ENCODE measurements at regions not wholly inside any gene's neighbourhood (a gene's known extent, or its start where the extent isn't known, plus 50 kb on each side); places are given as distances from the start of the nearest gene placed in this dataset.

DNA sequence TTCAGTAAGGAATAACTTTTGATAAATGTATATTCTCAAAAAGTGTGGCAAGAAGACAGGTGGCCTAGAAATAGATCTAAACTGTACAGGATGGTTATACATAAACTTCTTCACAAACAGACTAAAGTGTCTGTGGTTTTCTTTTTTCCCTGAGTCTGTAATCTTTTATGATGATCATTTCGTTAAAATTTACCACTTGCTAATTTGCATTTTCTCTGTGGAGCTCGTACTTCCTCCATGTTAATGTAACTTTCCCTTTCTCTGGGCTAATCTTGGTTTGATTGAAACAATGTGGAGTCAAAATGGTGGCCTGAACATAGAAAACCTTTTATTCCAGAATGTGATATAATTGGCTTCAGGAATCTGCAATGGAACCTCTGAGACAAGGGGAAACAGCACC lies 166.2 kb downstream of the FTCDNL1 start:
- Histone ChIP-seq H3K4me1 (ENCODE audit: control insufficient read depth in 2 of 2, insufficient read depth in 2 of 2, low read length in 2 of 2) (no peaks in the 10 kb centered on the region), H3K27ac (ENCODE audit: low read depth in 2 of 2, low read length in 2 of 2) (no peak overlapping the region), H3K27me3 (ENCODE audit: control insufficient read depth in 2 of 2, insufficient read depth in 2 of 2, low read length in 2 of 2) (no peaks in the 10 kb centered on the region), H3K4me3 (ENCODE audit: low read length in 2 of 2) (peak overlapping the region in 1 of 2 donors; percentile 3), H3K9ac (ENCODE audit: low read depth in 1 of 2, low read length in 2 of 2) (no peak overlapping the region), H3K9me3 (ENCODE audit: control insufficient read depth in 2 of 2, low read length in 2 of 2) (no peaks in the 10 kb centered on the region), H3K36me3 (ENCODE audit: control insufficient read depth in 2 of 2, insufficient read depth in 2 of 2, low read length in 2 of 2) (no peaks in the 10 kb centered on the region)

- no peak overlapping the region for H3K27ac ChIP-seq (ENCODE audit: low read depth in 2 of 2, low read length in 2 of 2)
- no peaks in the 10 kb centered on the region for H3K36me3 ChIP-seq (ENCODE audit: control insufficient read depth in 2 of 2, insufficient read depth in 2 of 2, low read length in 2 of 2)
- H3K9me3 ChIP-seq (ENCODE audit: control insufficient read depth in 2 of 2, low read length in 2 of 2): no peaks in the 10 kb centered on the region
- H3K4me1 ChIP-seq (ENCODE audit: control insufficient read depth in 2 of 2, insufficient read depth in 2 of 2, low read length in 2 of 2): no peaks in the 10 kb centered on the region
- H3K4me3 ChIP-seq (ENCODE audit: low read length in 2 of 2): no peak overlapping the region
- H3K27me3 ChIP-seq (ENCODE audit: control insufficient read depth in 2 of 2, insufficient read depth in 2 of 2, low read length in 2 of 2): no peaks in the 10 kb centered on the region
- H3K9ac ChIP-seq (ENCODE audit: low read depth in 1 of 2, low read length in 2 of 2): no peak overlapping the region
These were observed 166.8 kb downstream of the FTCDNL1 start for GRCh38 chr2:199684168-199684567.

- no peaks in the 10 kb centered on the region for H3K36me3 ChIP-seq (ENCODE audit: control insufficient read depth in 2 of 2, insufficient read depth in 2 of 2, low read length in 2 of 2)
- no peak overlapping the region for H3K9ac ChIP-seq (ENCODE audit: low read depth in 1 of 2, low read length in 2 of 2)
- H3K27me3 ChIP-seq (ENCODE audit: control insufficient read depth in 2 of 2, insufficient read depth in 2 of 2, low read length in 2 of 2): no peaks in the 10 kb centered on the region
- H3K4me3 ChIP-seq (ENCODE audit: low read length in 2 of 2): no peak overlapping the region
- H3K4me1 ChIP-seq (ENCODE audit: control insufficient read depth in 2 of 2, insufficient read depth in 2 of 2, low read length in 2 of 2): peaks cover 0 to 6% of the 10 kb centered on the region in 2 donors
- no peak overlapping the region for H3K27ac ChIP-seq (ENCODE audit: low read depth in 2 of 2, low read length in 2 of 2)
- no peaks in the 10 kb centered on the region for H3K9me3 ChIP-seq (ENCODE audit: control insufficient read depth in 2 of 2, low read length in 2 of 2)
These were observed 169.0 kb downstream of the FTCDNL1 start for GRCh38 chr2:199682001-199682400.

DNA sequence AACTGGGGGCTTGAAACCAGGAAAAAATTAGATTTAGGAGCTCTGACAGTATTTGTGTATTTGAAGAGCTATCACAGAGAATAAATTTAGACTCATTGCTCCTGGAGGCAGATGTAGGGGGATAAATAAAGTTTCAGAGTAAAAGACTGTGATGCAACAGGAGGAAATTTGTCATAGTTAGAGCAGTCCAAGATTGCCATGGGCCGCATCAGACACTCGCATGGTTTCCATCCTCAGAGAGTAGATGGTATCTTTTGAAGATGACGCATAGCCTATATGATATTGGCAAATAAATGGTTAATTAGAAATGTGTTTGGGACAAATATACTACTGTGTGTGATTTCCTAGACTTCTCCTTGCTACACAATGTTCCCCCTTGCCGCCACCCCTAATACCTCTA lies 170.5 kb downstream of the FTCDNL1 start:
- Histone ChIP-seq H3K9ac (ENCODE audit: low read depth in 1 of 2, low read length in 2 of 2) (no peak overlapping the region), H3K27me3 (ENCODE audit: control insufficient read depth in 2 of 2, insufficient read depth in 2 of 2, low read length in 2 of 2) (no peaks in the 10 kb centered on the region), H3K9me3 (ENCODE audit: control insufficient read depth in 2 of 2, low read length in 2 of 2) (no peaks in the 10 kb centered on the region), H3K4me1 (ENCODE audit: control insufficient read depth in 2 of 2, insufficient read depth in 2 of 2, low read length in 2 of 2) (peaks cover 0 to 6% of the 10 kb centered on the region in 2 donors), H3K36me3 (ENCODE audit: control insufficient read depth in 2 of 2, insufficient read depth in 2 of 2, low read length in 2 of 2) (no peaks in the 10 kb centered on the region), H3K27ac (ENCODE audit: low read depth in 2 of 2, low read length in 2 of 2) (no peak overlapping the region), H3K4me3 (ENCODE audit: low read length in 2 of 2) (no peak overlapping the region)

DNA sequence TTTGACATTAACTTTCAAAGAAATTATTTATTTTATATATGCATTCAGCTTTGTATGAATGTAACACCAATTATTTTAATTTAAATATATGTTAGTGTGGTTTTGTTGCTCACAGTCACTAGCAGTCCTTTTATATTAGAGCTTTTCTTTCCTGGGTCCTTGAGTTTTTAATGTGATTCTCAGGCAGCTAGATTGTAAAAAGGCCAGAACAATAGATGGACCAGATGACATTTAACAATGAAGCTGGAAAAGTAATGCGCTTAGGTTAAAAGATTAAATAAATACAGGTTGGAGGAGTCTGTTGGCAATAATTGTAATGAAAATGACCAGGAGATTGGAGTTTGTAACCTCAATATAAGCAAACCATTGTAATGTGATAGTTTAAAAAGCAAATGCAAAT lies 171.1 kb downstream of the FTCDNL1 start:
- H3K27me3 ChIP-seq (ENCODE audit: control insufficient read depth in 2 of 2, insufficient read depth in 2 of 2, low read length in 2 of 2): no peaks in the 10 kb centered on the region
- no peaks in the 10 kb centered on the region for H3K36me3 ChIP-seq (ENCODE audit: control insufficient read depth in 2 of 2, insufficient read depth in 2 of 2, low read length in 2 of 2)
- peaks cover 0 to 6% of the 10 kb centered on the region in 2 donors for H3K4me1 ChIP-seq (ENCODE audit: control insufficient read depth in 2 of 2, insufficient read depth in 2 of 2, low read length in 2 of 2)
- no peak overlapping the region for H3K4me3 ChIP-seq (ENCODE audit: low read length in 2 of 2)
- H3K27ac ChIP-seq (ENCODE audit: low read depth in 2 of 2, low read length in 2 of 2): no peak overlapping the region
- H3K9ac ChIP-seq (ENCODE audit: low read depth in 1 of 2, low read length in 2 of 2): no peak overlapping the region
- H3K9me3 ChIP-seq (ENCODE audit: control insufficient read depth in 2 of 2, low read length in 2 of 2): no peaks in the 10 kb centered on the region

- Histone ChIP-seq H3K4me1 (ENCODE audit: control insufficient read depth in 2 of 2, insufficient read depth in 2 of 2, low read length in 2 of 2) (peaks cover 0 to 6% of the 10 kb centered on the region in 2 donors), H3K9me3 (ENCODE audit: control insufficient read depth in 2 of 2, low read length in 2 of 2) (no peaks in the 10 kb centered on the region), H3K4me3 (ENCODE audit: low read length in 2 of 2) (no peak overlapping the region), H3K27ac (ENCODE audit: low read depth in 2 of 2, low read length in 2 of 2) (no peak overlapping the region), H3K27me3 (ENCODE audit: control insufficient read depth in 2 of 2, insufficient read depth in 2 of 2, low read length in 2 of 2) (no peaks in the 10 kb centered on the region), H3K36me3 (ENCODE audit: control insufficient read depth in 2 of 2, insufficient read depth in 2 of 2, low read length in 2 of 2) (no peaks in the 10 kb centered on the region), H3K9ac (ENCODE audit: low read depth in 1 of 2, low read length in 2 of 2) (no peak overlapping the region)
These were observed 173.1 kb downstream of the FTCDNL1 start for GRCh38 chr2:199677881-199678280.

DNA sequence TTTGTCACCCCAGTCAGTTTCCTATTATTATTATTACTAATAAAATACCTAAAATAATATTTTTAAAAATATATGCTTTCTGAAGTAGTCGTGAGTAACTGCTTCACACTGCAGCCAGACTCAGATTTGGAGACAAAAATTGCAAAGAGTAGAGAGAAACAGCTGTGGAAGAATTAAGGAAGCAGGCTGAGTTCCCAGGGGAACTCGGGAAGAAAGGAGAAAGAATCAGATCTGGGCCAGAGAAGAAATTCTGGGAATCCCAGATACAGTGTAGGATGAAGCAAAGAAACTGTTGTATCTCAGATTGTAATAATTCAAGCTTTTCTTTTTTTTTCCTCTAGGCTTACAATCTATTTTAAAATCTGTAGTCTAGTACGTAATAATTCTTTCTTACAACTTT lies 182.3 kb downstream of the FTCDNL1 start:
- H3K36me3 ChIP-seq (ENCODE audit: control insufficient read depth in 2 of 2, insufficient read depth in 2 of 2, low read length in 2 of 2): no peaks in the 10 kb centered on the region
- no peaks in the 10 kb centered on the region for H3K27me3 ChIP-seq (ENCODE audit: control insufficient read depth in 2 of 2, insufficient read depth in 2 of 2, low read length in 2 of 2)
- H3K4me3 ChIP-seq (ENCODE audit: low read length in 2 of 2): no peak overlapping the region
- no peaks in the 10 kb centered on the region for H3K4me1 ChIP-seq (ENCODE audit: control insufficient read depth in 2 of 2, insufficient read depth in 2 of 2, low read length in 2 of 2)
- no peak overlapping the region for H3K27ac ChIP-seq (ENCODE audit: low read depth in 2 of 2, low read length in 2 of 2)
- no peaks in the 10 kb centered on the region for H3K9me3 ChIP-seq (ENCODE audit: control insufficient read depth in 2 of 2, low read length in 2 of 2)
- no peak overlapping the region for H3K9ac ChIP-seq (ENCODE audit: low read depth in 1 of 2, low read length in 2 of 2)

DNA sequence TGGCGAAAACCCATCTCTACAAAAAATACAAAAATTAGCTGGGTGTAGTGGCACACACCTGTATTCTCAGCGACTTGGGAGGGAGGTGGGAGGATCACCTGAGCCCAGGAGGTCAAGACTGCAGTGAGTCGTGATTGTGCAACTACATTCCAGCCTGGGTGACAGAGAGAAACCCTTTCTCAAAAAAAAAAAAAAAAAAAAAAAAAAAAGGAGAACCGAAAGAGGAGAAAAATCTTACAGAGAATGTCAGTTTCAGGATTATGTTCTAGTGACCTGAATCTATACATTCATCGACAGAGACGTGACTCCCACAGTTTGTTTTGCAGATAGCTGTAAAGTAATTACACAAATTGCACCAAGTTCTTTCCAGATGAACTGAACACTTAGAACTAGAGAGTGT lies 187.8 kb downstream of the FTCDNL1 start:
- H3K9me3 ChIP-seq (ENCODE audit: control insufficient read depth in 2 of 2, low read length in 2 of 2): no peaks in the 10 kb centered on the region
- peaks cover 0 to 3% of the 10 kb centered on the region in 2 donors for H3K27me3 ChIP-seq (ENCODE audit: control insufficient read depth in 2 of 2, insufficient read depth in 2 of 2, low read length in 2 of 2)
- no peaks in the 10 kb centered on the region for H3K36me3 ChIP-seq (ENCODE audit: control insufficient read depth in 2 of 2, insufficient read depth in 2 of 2, low read length in 2 of 2)
- H3K27ac ChIP-seq (ENCODE audit: low read depth in 2 of 2, low read length in 2 of 2): no peak overlapping the region
- peaks cover 0 to 3% of the 10 kb centered on the region in 2 donors for H3K4me1 ChIP-seq (ENCODE audit: control insufficient read depth in 2 of 2, insufficient read depth in 2 of 2, low read length in 2 of 2)
- no peak overlapping the region for H3K9ac ChIP-seq (ENCODE audit: low read depth in 1 of 2, low read length in 2 of 2)
- no peak overlapping the region for H3K4me3 ChIP-seq (ENCODE audit: low read length in 2 of 2)

DNA sequence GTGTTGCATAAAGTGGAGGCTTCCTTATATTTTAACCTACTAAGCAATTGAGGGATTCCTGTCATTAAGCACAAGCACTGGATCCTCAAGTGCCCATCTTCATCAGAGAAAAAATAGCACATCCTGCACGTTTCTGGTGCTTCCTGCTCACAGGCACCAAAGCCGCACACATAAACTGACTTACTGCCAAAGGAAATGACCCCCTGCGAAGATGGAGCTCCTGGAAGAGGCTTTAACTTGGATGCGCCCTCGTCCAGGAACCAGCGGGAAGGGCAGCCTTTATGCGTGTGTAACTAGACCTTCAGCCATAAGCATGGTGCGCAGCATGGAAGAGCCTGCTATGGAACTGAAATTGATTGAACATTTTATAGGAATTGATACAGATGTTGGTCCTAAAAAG lies 188.7 kb downstream of the FTCDNL1 start:
- H3K4me3 ChIP-seq (ENCODE audit: low read length in 2 of 2): no peak overlapping the region
- no peaks in the 10 kb centered on the region for H3K36me3 ChIP-seq (ENCODE audit: control insufficient read depth in 2 of 2, insufficient read depth in 2 of 2, low read length in 2 of 2)
- peaks cover 0 to 3% of the 10 kb centered on the region in 2 donors for H3K4me1 ChIP-seq (ENCODE audit: control insufficient read depth in 2 of 2, insufficient read depth in 2 of 2, low read length in 2 of 2)
- H3K9ac ChIP-seq (ENCODE audit: low read depth in 1 of 2, low read length in 2 of 2): no peak overlapping the region
- no peak overlapping the region for H3K27ac ChIP-seq (ENCODE audit: low read depth in 2 of 2, low read length in 2 of 2)
- no peaks in the 10 kb centered on the region for H3K9me3 ChIP-seq (ENCODE audit: control insufficient read depth in 2 of 2, low read length in 2 of 2)
- H3K27me3 ChIP-seq (ENCODE audit: control insufficient read depth in 2 of 2, insufficient read depth in 2 of 2, low read length in 2 of 2): peaks cover 0 to 3% of the 10 kb centered on the region in 2 donors

- Histone ChIP-seq H3K9me3 (ENCODE audit: control insufficient read depth in 2 of 2, low read length in 2 of 2) (no peaks in the 10 kb centered on the region), H3K27ac (ENCODE audit: low read depth in 2 of 2, low read length in 2 of 2) (no peak overlapping the region), H3K4me3 (ENCODE audit: low read length in 2 of 2) (no peak overlapping the region), H3K9ac (ENCODE audit: low read depth in 1 of 2, low read length in 2 of 2) (no peak overlapping the region), H3K36me3 (ENCODE audit: control insufficient read depth in 2 of 2, insufficient read depth in 2 of 2, low read length in 2 of 2) (no peaks in the 10 kb centered on the region), H3K27me3 (ENCODE audit: control insufficient read depth in 2 of 2, insufficient read depth in 2 of 2, low read length in 2 of 2) (peaks cover 0 to 3% of the 10 kb centered on the region in 2 donors), H3K4me1 (ENCODE audit: control insufficient read depth in 2 of 2, insufficient read depth in 2 of 2, low read length in 2 of 2) (peaks cover 0 to 3% of the 10 kb centered on the region in 2 donors)
These were observed 190.8 kb downstream of the FTCDNL1 start for GRCh38 chr2:199660167-199660566.

DNA sequence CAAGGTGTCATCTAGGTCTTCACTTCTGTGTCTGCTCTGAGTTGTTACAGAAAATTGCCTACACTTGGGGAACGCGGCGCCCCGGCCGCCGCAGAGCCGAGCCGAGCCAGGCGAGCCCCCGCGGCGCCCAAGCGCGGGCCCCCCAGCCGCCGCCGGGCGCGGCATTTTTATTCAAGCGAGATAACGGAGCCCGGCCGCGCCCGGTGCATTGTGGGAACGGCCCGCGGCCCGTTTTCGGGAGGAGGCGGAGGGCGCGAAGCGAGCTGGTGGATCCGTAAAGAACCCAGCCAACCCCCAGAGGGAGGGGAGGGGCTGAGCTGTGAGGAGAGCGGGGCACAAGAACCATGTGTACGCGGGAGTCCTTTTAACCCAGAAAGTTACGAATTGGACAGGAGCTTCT lies 191.8 kb downstream of the FTCDNL1 start:
- Histone ChIP-seq H3K27ac (ENCODE audit: low read depth in 2 of 2, low read length in 2 of 2) (no peak overlapping the region), H3K4me1 (ENCODE audit: control insufficient read depth in 2 of 2, insufficient read depth in 2 of 2, low read length in 2 of 2) (peaks cover 0 to 3% of the 10 kb centered on the region in 2 donors), H3K9ac (ENCODE audit: low read depth in 1 of 2, low read length in 2 of 2) (no peak overlapping the region), H3K4me3 (ENCODE audit: low read length in 2 of 2) (peak overlapping the region; percentile 39 to 59), H3K9me3 (ENCODE audit: control insufficient read depth in 2 of 2, low read length in 2 of 2) (no peaks in the 10 kb centered on the region), H3K36me3 (ENCODE audit: control insufficient read depth in 2 of 2, insufficient read depth in 2 of 2, low read length in 2 of 2) (no peaks in the 10 kb centered on the region), H3K27me3 (ENCODE audit: control insufficient read depth in 2 of 2, insufficient read depth in 2 of 2, low read length in 2 of 2) (peaks cover 0 to 3% of the 10 kb centered on the region in 2 donors)
